Fibroblast of skin of right biceps (primary cell): ENCODE measurements at regions not wholly inside any gene's neighbourhood (a gene's known extent, or its start where the extent isn't known, plus 50 kb on each side); places are given as distances from the start of the nearest gene placed in this dataset.

Experiments used
- DNase-seq: peaks from one replicate; pipeline ENCODE4 v3.0.0-alpha.2; 2013

DNA sequence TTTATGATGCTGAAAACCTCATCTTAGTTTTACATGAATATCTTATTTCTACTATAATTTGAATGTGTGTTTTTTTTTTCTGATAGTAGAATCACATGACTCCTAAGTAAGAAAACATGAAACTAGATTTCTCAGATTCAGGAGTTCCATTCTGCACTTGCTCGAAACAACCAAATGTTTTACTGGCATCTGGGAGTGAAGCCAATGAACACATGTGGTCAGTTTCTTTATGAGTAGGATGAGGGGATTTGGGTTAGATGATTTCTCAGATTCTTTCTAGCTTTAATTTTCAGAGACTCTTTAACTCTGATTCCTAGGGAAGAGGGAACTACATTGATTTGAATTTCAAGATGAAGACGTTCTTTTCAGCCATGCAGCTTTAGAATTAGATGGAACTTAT, 225.0 kb upstream of the NT5C1B start:
- DNase-seq: peak; percentile 82

GRCh38 chr2:18804536-18804935, 215.2 kb upstream of the NT5C1B start:
- no peak for DNase-seq

- no peak for DNase-seq
These were observed 214.0 kb upstream of the NT5C1B start for GRCh38 chr2:18803141-18803939.

GRCh38 chr2:18800240-18800971, 211.0 kb upstream of the NT5C1B start:
- DNase-seq: no peak

- DNase-seq: peak; percentile 61
These were observed 210.0 kb upstream of the NT5C1B start for GRCh38 chr2:18799397-18799796.

- DNase-seq: no peak
These were observed 207.9 kb upstream of the NT5C1B start for GRCh38 chr2:18797133-18797845.

GRCh38 chr2:18795906-18796305, 206.5 kb upstream of the NT5C1B start:
- DNase-seq: peak; percentile 37

DNA sequence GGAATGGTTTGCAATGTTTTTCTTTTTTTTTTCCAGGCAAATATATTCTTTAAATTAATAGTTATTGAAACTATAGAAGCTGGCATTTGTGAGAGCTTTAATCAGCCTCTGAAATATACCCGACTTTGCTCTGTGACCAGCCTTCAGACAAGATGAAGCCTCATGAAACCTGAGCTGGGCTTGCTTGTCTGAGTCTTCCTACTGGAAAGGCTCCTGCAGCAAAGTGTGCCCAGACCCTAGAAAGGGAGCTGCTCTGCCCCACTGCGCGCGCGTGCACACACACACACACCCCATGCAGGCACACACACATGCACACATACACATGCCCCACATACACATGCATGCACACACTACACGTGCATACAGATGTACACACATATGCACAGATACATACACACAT, 203.3 kb upstream of the NT5C1B start:
- DNase-seq: no peak

DNA sequence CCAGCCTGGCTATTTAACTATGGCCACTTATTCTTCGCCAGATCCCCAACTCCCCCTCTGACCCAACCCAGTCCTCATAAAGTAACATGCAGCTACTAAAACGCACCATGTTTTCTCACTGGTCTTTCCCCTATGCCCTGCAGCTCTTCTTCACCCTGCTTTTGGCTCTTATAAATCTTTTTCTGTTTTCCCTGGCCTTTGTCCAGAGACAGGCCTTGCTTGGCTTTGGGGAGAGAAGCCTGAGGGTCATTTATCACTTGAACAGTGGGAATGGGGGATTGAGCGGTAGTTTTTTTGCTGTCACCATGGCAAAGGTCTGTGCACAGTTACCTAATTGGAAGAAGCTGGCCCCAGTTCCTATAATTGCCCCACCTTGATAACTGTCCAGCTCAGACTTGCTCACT, 202.9 kb upstream of the NT5C1B start:
- DNase-seq: peak; percentile 26

GRCh38 chr2:18791172-18791797, 201.9 kb upstream of the NT5C1B start:
- DNase-seq: peak; percentile 36

GRCh38 chr2:18790509-18791171, 201.3 kb upstream of the NT5C1B start:
- no peak for DNase-seq

DNA sequence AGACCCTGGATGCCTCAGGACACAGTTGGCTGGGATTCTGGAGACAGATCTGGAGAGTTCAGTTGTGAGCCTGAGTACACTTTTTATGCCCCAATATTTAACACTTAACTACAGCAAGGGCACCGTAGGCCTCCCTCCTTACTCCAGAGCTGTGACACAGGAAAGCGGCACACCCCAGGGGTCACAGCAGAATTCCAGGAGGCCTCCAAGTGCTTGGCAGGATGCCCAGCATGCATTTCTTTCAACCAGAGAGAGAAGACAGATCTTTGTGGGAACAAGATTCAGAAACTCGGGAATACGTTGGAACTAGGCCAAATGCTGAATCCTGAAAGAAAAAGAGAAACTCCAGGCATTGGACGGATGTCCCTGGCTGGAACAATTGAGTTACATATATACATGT, 199.2 kb upstream of the NT5C1B start:
- DNase-seq: peak; percentile 94

- DNase-seq: no peak
These were observed 198.4 kb upstream of the NT5C1B start for GRCh38 chr2:18787726-18788125.

- DNase-seq: no peak
These were observed 194.9 kb upstream of the NT5C1B start for GRCh38 chr2:18784245-18784644.

DNA sequence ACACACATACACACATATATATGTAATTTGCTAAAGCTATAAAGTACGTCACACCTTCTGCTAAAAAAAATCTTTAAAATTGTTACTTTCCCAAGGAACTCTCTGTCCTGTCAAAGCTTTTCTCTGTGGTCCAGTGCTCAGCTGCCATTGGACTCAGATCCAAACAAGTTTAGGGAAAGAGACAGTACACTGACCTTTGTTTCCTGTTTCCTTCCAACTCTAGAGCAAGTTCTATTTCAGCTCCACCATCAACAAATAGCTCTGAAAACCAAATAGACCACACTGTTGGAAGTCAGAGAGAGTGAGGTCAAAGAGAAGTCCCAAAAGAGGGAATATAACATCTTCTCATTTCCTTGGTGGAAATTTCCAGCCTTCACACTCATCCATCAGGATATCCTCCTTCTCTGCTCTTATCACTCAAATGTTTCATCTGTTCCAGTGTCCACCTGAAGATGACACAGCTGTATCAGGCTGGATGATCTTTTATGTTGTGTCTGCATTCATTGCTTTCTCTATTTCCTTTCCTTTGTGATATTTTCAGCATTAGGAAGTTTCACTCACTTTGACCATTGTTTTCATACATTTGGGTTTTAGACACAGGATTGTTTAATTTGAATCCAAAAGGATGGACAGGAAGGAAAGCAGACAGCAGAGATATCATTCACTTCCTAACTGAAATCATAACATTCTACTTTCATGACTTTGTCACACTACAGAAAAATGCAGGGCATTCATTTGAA, 192.3 kb upstream of the NT5C1B start:
- no peak for DNase-seq

DNA sequence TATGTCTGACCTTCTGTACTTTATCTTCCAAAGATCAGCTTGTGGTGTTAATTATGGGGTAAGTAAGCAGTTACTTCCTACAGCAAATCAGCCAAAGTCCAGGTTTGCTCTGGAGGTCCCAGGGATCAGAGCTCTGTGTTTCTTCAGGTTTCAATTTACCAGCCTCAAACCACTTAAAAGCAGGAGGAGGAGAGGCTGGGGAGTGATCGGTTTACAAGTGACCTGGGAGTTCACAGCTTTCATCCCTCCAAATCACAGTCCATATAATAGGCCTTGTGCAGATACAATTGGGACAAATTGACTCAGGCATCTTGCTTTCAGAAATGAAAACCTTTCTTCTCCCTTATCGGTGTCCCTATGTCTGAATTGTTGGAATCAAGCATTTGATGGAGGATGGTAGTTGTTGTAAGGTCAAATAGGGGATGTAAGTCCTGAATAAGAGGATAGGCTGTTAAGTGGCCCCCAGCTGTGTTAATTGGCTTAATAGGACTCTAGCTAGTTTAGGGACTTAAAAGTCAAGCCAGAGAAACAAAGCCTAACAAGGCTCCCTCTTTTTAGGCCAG, 188.0 kb upstream of the NT5C1B start:
- DNase-seq: no peak

GRCh38 chr2:18771212-18771611, 181.8 kb upstream of the NT5C1B start:
- DNase-seq: no peak

DNA sequence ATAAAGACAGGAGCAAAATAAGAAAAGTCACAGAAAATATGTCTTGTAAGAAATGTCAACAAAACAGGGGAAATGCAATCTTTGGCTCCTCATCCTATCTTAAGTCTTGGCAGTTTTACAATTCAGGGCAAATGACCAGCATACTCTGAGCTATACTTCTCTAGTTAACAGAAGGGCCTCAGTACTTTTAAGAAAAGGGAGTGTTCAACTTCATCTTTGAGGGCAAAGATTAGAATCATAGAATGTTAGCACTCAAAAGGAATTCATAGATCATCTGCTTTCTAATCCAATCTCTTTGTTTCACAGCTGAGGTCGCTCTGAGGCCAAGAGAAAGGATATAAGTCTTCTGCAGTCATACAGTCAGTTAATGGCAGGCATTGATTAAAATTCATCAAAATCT, 174.0 kb upstream of the NT5C1B start:
- no peak for DNase-seq

- peak; percentile 20 for DNase-seq
These were observed 173.3 kb upstream of the NT5C1B start for GRCh38 chr2:18762667-18763066.

- no peak for DNase-seq
These were observed 164.9 kb upstream of the NT5C1B start for GRCh38 chr2:18754286-18754685.

GRCh38 chr2:18753722-18754121, 164.4 kb upstream of the NT5C1B start:
- no peak for DNase-seq
